Neural cell (in vitro differentiated cells): ENCODE measurements at regions not wholly inside any gene's neighbourhood (a gene's known extent, or its start where the extent isn't known, plus 50 kb on each side); places are given as distances from the start of the nearest gene placed in this dataset.

ENCODE experiments used
- EP300 ChIP-seq: fragments of 450-650 bp; conservative IDR thresholded peaks from 2 replicates; pipeline ENCODE4 v1.6.1; 2014; ENCODE audit warnings: antibody characterized with exemption, mild to moderate bottlenecking, moderate library complexity; ENCODE audit not compliant: poor library complexity, severe bottlenecking
- EZH2 ChIP-seq: fragments of 200-600, 300-800 bp; shearing (Covaris generic), sonication (generic); IDR thresholded peaks from 2 replicates; pipeline ENCODE4 v1.6.1; 2014; ENCODE audit warnings: antibody characterized with exemption, low read length, borderline replicate concordance, mild to moderate bottlenecking; ENCODE audit not compliant: insufficient read depth, poor library complexity, severe bottlenecking
- MXI1 ChIP-seq: fragments of 450-650 bp; conservative IDR thresholded peaks from 2 replicates; pipeline ENCODE4 v1.6.1; 2014; ENCODE audit warnings: antibody characterized with exemption, mild to moderate bottlenecking; ENCODE audit not compliant: poor library complexity, severe bottlenecking
- RAD21 ChIP-seq: fragments of 450-650 bp; conservative IDR thresholded peaks from 2 replicates; pipeline ENCODE4 v1.6.1; 2014; ENCODE audit warnings: antibody characterized with exemption, mild to moderate bottlenecking, moderate library complexity
- TF ChIP-seq, protein P1 (sequence below): fragments of 450-650 bp; IDR thresholded peaks from 2 replicates; pipeline ENCODE4 v1.5.1; 2014; ENCODE audit warnings: antibody characterized with exemption, mild to moderate bottlenecking, moderate library complexity; ENCODE audit not compliant: poor library complexity, severe bottlenecking
- TF ChIP-seq, protein P2 (sequence below): IDR thresholded peaks from 2 replicates; pipeline ENCODE4 v1.6.1; 2012; ENCODE audit warnings: borderline replicate concordance

GRCh38 chr12:105641749-105642148 is 311.3 kb downstream of the C12orf75 start:
- TF ChIP-seq, protein P1, sequence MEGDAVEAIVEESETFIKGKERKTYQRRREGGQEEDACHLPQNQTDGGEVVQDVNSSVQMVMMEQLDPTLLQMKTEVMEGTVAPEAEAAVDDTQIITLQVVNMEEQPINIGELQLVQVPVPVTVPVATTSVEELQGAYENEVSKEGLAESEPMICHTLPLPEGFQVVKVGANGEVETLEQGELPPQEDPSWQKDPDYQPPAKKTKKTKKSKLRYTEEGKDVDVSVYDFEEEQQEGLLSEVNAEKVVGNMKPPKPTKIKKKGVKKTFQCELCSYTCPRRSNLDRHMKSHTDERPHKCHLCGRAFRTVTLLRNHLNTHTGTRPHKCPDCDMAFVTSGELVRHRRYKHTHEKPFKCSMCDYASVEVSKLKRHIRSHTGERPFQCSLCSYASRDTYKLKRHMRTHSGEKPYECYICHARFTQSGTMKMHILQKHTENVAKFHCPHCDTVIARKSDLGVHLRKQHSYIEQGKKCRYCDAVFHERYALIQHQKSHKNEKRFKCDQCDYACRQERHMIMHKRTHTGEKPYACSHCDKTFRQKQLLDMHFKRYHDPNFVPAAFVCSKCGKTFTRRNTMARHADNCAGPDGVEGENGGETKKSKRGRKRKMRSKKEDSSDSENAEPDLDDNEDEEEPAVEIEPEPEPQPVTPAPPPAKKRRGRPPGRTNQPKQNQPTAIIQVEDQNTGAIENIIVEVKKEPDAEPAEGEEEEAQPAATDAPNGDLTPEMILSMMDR = no peak
- TF ChIP-seq, protein P2, sequence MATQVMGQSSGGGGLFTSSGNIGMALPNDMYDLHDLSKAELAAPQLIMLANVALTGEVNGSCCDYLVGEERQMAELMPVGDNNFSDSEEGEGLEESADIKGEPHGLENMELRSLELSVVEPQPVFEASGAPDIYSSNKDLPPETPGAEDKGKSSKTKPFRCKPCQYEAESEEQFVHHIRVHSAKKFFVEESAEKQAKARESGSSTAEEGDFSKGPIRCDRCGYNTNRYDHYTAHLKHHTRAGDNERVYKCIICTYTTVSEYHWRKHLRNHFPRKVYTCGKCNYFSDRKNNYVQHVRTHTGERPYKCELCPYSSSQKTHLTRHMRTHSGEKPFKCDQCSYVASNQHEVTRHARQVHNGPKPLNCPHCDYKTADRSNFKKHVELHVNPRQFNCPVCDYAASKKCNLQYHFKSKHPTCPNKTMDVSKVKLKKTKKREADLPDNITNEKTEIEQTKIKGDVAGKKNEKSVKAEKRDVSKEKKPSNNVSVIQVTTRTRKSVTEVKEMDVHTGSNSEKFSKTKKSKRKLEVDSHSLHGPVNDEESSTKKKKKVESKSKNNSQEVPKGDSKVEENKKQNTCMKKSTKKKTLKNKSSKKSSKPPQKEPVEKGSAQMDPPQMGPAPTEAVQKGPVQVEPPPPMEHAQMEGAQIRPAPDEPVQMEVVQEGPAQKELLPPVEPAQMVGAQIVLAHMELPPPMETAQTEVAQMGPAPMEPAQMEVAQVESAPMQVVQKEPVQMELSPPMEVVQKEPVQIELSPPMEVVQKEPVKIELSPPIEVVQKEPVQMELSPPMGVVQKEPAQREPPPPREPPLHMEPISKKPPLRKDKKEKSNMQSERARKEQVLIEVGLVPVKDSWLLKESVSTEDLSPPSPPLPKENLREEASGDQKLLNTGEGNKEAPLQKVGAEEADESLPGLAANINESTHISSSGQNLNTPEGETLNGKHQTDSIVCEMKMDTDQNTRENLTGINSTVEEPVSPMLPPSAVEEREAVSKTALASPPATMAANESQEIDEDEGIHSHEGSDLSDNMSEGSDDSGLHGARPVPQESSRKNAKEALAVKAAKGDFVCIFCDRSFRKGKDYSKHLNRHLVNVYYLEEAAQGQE = no peak
- TF ChIP-seq MXI1 (no peak), EP300 (no peak), EZH2 (no peak), RAD21 (no peak)
